ENCODE measurements at regions not wholly inside any gene's neighbourhood (a gene's known extent, or its start where the extent isn't known, plus 50 kb on each side); places are given as distances from the start of the nearest gene placed in this dataset.
"Not testable (repeated sequence)": the region's sequence is repeated elsewhere in the genome, so short reads cannot be mapped to it uniquely, and the experiment has no call there.

DNA sequence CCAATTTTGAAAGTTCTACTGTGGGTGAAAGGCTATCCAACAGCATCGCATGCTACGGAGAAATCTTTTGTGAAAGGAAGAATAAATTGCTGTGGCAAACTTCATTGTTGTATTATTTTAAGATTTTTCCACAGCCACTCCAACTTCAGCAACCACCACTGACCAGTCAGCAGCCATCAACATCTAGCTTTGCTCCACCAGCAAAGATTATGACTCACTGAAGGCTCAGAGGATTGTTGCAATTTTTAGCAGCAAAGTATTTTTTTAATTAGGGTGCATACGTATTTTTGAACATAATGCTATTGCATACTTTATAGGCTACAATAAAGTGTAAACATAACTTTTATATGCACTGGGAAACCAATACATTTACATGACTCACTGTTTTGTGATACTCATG lies 493.5 kb downstream of the TFAP2A start:
- no peak for DNase-seq

DNA sequence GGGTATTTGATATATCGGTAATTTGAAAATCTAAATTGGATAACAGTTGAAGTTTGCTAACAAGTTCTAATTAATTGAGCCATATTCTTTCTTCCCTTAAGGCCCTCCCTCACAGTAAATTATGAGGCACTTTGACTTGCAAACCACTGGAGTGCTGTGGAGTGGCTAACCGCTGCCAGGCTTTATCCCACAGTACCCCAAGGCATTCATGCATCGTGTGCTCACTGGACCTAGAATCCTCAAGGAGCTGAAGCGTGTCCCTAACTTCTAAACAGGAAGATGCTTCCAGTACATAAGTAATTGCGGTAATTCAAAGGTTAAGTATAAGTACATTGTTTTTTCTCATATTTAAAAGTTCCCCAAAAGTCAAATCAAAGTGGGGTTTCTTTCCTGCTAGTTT lies 499.9 kb downstream of the TFAP2A start:
- DNase-seq: no peak

DNA sequence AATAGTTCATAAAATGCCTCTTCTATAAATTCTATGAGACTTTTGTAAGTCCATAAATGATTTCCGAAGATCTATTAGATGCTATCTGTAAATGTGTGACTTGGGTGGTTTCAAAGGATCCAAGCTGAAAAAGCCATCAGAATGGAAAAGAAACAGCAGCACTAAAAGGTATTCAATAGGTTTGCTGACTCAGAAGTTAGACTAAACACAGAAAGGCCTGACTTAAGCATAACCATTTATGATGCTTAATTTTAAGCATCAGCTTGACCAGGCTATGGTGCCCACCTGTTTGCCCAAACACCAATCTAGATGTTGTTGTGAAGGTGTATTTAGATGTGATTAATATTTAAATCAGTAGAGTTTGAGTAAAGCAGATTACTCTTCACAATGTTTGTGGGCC lies 513.5 kb downstream of the TFAP2A start:
- DNase-seq: no peak

DNA sequence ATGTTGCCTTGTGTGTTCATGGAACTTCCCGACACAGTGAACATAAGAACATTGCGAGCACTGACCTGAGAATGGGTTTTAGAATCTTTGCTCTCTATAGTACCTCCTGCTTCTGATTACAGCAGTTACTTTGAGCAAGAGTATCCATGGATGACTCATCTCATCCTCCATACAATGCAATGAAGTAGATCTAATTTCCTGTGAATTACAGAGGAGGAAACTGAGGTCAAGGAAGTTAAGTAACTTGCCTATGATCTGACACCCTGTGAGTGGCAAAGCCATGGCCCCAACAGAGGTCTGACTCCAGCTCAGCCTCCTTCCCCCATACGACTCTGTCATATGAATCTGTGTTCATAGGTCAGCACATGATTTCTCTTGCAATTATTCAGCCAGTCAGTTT lies 518.1 kb downstream of the TFAP2A start:
- no peak for DNase-seq

DNA sequence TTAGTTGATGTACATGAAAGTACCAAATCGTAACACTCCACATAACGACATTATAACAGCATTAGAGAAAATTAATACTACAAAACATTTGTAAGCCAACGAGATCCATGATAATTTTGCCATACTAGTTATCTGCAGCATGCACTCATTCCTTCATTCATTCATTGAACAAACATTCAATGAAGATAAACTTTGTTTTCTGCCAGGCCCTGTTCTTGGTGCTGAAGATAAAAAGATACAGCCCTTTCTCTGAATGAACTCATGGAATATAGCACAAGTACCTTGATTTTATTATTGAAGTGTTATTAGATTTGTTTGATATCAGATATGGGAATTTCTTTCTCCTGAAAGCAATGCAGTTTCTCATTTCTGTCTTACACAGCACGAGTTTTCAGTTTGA lies 524.0 kb downstream of the TFAP2A start:
- DNase-seq: no peak

DNA sequence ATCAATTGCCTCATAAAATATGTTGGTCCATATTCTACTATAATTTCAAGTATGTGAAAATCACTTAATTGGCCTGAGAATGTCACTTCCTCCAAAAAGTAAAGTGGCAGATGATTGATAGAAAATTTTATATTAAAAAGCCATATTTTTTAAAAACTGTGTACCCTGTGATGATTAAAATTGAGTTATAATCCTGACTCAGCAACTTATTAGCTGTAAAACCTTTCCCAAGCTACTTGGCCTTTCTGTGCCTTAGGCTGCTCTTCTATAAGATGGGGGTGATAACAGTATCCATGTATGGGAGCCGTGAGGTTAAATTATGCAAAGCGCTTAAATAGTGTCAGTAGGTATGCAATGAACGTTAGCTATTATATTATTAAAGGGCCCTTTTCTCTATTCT lies 524.4 kb downstream of the TFAP2A start:
- no peak for DNase-seq

DNA sequence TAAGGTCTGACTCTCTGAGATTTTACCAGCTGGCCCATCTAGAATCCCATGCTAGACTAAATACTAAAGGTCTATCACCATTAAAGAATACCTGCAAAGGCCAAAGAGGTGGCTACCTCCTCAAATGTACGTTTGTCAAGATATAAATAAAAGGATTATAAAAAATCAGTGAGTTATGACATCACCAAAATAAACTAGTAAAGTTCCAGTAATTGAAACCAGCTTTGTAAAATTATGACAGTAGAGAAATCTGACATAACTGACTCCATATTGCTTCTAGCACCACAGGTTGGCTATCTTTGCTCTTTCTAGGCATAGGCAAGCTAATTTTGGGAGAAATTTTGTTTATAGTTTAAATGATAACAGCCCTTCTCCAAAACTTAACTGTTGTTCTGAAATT lies 536.3 kb downstream of the TFAP2A start:
- no peak for DNase-seq

DNA sequence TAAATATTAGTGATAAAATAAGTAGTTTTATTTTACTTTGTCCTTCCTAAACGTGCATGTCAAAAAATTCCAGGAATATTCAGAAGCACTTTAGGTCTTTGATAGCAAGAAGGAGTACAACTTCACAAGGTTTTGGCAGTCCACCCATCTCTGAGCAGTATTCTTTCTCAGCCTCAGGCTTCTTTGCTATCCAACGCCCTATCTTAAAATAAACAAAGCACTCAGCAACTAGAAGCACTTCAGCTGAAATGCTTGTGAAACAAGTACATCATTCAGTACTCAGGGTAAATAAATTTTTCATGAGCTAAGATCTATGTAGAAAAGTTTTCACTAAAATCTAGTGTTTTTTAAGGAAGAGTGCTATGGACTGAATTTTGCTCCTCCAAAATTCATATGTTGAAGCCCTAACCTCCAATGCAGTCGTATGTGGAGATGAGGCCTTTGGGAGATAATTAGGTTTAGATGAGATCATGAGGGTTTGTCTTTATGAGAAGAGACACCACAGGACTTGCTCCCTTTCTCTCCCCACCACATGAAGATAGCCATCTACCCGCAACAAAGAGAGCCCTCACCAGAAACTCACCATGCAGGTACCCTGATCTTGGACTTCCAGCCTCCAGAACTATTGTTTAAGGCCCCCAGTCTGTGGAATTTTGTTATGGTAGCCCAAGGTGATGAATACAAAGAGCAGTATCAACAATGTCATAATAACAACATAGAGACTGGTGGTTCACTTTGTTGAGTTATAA lies 539.1 kb downstream of the TFAP2A start:
- DNase-seq: no peak

DNA sequence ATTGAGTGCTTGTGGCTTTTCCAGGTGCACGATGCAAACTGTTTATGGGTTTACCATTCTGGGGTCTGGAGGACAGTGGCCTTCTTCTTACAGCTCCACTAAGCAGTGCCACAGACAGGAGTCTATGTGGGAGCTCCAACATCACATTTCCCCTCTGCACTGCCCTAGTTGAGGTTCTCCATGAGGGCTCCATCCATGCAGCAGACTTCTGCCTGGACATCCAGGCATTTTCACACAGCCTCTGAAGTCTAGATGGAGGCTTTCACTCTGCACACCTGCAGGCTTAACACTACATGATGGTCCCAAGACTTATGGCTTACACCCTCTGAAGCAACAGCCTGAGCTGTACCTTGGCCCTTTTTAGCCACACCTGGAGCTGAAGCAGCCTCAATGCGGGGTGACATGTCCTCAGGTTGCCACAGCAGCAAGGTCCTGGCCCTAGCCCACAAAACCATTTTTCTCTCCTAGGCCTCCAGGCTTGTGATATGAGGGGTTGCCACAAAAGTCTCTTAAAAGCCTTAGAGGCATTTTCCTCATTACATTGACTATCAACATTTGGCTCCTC lies 552.2 kb downstream of the TFAP2A start:
- no peak for DNase-seq

DNA sequence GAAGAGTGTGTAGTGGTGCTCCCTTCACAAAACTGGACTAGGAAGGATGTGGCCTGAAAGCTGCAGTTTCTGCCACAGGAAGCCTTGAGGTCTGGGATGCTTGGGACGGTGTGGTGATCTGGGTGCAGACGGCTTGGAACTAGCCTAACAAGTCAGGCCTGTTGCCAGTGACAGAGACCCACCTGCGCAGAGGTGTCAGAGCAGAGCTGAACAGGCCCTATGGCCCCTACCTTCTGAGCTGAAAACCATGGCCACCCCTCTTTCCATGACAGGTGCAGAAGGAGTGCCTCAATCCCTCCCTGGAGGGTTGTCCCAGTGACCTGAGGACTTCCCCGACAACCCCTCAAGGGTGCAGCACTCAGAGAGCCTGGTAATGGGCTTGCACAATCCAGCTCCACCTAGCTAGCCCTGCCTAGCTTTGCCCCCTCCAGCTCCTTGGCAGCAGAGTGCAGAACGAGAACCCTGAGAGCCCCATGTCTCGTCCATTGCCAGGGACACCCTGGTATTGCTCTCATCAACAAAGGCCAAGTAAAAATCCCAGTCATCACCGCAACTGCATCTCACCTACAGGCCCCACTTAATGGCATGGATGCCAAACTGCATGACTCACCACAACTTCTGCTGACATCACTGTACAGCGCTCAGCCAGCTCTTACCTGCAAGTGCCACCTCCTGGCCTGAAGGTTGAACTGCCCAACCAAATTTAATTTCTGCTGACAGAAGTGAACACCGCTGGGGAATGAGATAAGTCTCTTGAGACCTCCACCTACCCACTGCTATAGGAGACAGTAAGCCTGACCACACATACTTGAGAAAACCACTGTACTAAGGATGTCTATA lies 563.1 kb downstream of the TFAP2A start:
- no peak for DNase-seq

DNA sequence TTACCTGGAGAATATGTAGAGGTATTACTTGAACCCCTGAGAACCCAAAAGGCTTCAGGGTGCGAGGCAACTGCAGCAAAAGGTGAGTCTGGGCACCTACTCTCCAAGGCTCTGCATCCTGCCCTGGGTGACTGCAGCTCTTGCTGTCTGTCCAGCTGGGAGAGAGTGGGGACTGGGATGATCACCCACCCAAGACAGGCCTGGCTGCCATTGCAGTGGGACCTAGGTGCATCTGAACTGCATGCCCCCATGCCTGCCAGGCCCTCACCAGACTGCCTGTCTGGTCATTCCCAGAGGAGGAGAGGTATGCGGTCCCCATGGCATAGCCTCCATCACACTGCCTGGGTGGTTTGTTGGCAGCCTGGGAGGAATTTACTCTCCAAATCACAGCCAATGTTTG lies 563.9 kb downstream of the TFAP2A start:
- no peak for DNase-seq

DNA sequence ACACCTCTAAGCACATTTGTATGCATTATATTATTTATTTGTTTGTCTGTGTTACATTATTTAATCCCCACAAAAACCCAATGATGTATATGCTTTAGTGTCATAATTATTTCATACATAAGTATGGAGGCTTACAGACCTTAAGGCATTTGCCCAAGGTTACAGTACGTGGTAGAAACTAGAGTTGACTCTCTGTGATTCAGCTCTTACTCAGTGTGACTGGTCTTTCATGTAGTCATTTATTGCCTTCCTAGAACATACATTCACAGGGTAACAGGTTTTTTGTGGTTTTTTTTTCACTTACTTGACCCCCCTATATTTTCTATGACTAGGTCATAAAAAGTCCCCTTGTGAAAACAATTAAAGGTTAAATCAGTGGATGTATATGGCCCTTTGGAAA lies 566.8 kb downstream of the TFAP2A start:
- DNase-seq: no peak

DNA sequence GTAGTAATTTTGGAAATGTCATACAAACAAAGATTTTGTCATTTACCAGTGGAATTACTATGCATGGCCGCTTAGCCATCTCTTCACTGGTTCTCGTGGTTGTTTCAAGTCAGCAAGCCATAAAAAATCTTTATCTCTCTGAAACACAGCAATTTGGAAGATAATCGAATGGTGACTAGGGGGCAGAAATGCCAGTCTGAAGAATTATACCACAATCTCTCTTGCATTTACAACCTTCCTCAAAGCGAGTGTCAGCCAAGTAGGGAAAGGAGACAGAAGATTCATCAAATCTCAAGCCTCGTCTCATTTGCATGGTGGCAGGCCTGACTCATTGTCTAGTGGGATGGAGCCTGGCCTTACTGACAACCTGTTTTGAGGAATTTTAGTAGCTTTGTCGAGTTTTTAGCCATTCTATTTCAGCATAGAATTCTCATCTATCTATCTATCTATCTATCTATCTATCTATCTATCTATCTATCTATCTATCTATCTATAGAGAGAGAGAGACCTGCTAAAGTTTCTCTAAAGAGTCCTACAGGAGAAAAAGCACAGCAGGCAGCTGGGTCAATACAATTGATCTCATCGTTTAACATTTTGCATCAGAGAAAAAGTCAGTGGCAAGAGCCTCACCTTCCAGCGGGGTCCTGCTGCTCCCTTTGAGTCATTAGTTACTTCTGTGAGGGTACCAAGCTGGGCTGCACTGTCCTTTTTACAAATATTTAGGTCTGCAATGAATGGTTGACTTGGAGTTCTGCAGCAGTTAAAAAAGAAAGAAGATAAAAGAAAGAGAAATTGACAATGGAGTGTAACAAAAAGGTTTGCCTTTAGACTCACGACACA lies 572.8 kb downstream of the TFAP2A start:
- DNase-seq: no peak

DNA sequence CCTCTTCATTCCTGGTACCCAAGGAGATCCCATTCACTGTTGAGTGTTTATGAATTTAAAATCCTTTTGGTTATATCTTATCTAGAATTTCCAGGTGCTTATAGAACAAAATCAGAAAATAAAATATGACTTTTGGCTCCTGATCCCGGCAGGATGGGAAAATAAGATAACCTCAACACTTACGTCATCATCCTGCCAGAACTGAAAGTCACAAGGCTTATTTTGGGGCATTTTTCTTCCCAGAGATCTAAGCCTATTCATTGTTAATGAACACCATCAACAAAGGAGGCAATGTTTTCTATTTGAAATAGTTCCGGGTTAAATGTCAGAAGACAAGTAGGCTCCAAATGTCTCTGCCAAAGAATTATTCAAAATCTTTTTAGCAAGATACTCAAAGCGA lies 580.6 kb downstream of the TFAP2A start:
- no peak for DNase-seq

DNA sequence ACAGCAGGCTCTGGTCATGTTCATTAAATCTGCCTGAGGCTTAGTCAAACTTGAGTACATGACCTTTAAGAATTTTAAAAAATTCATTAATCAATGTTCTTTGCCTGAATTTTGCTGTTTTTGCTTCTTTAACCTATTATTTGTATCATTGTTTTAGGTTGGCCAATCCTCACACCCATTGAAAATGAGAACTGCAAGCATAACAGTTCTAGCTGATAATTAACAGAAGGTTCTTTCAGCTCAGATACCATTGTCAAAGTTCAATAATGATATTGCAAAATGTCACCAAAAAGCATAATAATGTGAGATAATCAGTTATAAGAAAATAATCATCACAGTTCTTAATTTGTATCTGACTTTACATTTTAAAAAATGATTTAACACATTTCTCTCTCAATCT lies 583.1 kb downstream of the TFAP2A start:
- DNase-seq: no peak

DNA sequence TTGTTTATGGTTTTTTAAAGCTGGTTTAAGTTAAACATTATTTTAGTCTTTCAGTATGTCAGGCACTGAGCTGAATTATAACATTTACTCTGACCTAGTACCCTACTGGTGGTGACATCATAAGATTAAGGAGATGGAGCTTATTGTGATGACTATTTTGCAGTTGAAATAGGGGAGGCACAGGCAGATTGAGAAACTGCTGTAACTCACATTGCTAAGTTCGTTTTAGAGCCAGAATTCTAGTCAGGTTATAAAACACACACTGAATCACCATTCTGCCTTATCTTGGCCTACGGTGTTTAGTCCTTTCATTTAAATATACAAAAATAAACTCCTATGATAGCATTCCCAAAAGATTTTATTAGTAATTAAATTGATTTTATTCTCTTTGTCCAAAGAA lies 584.1 kb downstream of the TFAP2A start:
- DNase-seq: no peak

DNA sequence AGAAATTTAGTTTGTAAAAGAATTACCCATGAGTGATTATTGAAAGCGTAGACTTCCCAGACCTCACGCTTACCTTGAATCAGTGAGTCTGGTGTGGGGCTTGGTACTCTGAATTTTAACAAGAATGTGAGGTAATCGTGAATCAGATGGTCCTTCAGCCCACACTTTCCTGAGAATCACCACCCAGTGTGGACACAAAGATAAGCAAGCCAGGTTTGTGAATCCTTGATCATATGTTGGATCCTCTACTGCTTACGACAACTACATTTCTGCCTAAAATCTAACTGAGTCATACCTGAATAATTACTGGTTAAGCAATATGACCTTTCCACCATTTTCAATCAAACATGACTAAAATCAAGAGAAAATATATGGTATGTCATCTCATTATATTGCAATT lies 589.3 kb downstream of the TFAP2A start:
- DNase-seq: no peak

DNA sequence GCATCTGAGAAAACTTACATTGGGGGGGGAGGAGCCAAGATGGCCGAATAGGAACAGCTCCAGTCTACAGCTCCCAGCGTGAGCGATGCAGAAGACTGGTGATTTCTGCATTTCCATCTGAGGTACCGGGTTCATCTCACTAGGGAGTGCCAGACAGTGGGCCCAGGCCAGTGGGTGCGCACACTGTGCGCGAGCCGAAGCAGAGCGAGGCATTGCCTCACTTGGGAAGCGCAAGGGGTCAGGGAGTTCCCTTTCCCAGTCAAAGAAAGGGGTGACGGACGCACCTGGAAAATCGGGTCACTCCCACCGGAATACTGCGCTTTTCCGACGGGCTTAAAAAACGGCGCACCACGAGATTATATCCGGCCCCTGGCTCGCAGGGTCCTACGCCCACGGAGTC lies 604.1 kb downstream of the TFAP2A start:
- not testable (repeated sequence) for DNase-seq

DNA sequence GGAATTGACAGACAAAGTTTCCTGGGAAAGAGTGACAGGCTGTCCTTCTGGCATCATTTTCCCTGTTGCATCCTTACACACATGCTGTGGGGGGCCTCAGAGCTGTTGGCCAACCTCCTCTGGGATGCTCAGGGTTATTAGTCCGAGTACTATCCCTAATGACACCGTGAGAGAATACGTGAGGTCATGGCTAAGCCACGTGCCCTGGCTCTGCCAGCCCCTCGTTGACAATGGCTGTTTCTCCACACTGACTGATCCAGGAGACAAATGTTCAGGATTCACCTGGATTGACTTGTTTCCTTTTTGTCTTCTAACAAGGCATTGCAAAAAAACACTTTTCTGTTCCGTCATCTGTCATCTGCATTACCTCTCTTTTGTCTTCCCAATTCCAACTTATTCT lies 604.6 kb downstream of the TFAP2A start:
- DNase-seq: no peak

DNA sequence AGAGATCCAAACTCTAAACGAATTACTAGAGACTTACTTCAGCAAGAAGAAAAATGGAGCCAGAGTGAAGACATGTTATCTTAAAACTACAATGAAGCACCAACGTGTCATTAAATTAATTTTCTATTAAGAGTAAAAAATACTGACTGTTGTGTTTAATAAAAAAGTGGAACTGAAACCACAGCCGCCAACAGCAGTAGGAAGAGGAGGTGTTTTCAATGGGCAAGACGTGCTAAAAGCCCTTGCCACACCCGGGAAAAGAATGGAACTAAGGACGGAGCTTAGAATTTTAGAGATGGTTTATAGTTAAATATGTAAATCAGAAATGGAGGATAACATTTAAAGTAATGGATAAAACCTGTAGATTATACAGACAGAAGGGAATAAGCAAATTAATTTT lies 608.7 kb downstream of the TFAP2A start:
- DNase-seq: no peak

DNA sequence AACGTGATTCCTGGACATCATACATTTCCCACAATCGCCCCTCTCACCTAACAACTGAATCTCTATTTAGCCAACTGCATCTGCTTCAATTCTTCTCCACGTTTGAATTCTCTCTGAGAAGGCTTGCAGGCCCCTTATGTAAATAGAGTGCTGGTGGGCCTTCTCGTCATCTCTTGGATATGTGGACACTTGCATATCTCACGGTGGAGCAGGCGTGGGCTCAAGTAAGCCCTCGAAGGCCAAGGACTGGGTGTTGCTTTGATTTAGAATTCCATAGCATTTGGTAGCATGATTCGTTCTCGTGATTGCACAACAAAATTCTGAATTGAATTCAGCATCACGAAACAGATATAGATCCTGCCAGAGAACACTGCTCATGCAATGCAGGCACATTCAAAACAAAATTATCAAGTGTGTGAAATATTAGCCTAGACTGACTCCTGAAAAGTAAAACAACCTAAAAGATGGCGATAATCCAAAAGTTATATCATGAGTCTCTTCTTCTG lies 613.6 kb downstream of the TFAP2A start:
- no peak for DNase-seq

DNA sequence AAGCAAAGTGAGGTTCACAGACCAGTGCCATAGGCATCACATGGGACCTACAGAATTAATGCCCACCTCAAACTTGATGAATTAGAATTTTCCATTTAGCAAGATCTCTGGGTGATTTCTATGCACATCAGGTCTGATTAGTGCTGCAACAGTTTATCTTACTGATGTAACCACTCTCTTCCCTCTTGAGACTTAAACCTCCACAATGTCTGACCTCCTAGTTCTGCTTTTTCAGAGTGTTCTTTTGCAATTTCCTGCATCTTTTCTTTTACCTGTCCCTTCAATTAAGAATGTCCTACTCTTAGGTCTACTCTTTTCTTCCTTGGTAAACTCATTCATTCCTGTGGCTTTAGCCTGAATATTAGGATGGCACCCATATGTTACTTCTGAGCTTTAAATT lies 615.3 kb downstream of the TFAP2A start:
- no peak for DNase-seq

DNA sequence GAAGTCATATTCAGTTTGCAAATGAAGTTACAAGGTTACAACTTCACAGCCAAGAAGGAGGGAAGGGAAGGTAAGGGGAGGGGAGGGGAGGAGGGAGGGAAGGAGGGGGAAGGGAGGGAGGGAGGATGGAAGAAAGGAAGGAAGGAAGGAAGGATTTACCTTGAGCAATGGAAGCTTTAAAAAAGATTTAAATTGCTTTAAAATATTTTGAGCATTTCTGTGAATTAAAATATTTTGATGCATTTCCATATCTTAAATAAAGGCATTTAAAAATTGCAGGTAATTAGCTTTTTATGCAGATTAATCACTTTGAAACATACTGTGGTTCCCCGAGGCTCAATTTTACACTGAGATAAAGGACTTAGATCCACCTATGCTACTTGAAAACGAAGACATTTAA lies 618.0 kb downstream of the TFAP2A start:
- no peak for DNase-seq
